ENCODE measurements at regions not wholly inside any gene's neighbourhood (a gene's known extent, or its start where the extent isn't known, plus 50 kb on each side); places are given as distances from the start of the nearest gene placed in this dataset.

DNA sequence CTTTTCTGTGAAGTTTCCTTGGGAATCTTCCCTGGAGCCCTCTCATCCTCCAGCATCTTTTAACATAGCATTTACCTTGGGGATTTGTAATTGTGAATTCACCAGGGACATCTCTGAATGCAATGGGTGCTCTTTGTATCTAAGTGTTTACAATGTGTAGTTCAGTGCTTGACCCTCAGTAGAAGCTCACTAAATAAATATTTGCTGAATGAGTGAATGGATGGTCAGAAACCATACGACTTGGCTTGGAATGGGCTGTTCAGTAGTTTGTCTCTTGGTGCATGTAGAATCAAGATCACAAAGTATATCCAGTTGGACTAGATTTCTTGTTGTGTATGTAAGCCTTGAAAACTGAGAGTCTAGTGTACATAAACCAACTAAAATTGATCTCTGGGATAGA lies 81.8 kb upstream of the MEF2C start:
- TF ChIP-seq ZFX (IDR thresholded peaks at IDR 0.05; ENCODE audit: borderline replicate concordance) = no peak
- TF ChIP-seq, protein P1, sequence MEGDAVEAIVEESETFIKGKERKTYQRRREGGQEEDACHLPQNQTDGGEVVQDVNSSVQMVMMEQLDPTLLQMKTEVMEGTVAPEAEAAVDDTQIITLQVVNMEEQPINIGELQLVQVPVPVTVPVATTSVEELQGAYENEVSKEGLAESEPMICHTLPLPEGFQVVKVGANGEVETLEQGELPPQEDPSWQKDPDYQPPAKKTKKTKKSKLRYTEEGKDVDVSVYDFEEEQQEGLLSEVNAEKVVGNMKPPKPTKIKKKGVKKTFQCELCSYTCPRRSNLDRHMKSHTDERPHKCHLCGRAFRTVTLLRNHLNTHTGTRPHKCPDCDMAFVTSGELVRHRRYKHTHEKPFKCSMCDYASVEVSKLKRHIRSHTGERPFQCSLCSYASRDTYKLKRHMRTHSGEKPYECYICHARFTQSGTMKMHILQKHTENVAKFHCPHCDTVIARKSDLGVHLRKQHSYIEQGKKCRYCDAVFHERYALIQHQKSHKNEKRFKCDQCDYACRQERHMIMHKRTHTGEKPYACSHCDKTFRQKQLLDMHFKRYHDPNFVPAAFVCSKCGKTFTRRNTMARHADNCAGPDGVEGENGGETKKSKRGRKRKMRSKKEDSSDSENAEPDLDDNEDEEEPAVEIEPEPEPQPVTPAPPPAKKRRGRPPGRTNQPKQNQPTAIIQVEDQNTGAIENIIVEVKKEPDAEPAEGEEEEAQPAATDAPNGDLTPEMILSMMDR (IDR thresholded peaks at IDR 0.05) = no peak
- H3K27ac ChIP-seq = peak overlapping the region; percentile 62

DNA sequence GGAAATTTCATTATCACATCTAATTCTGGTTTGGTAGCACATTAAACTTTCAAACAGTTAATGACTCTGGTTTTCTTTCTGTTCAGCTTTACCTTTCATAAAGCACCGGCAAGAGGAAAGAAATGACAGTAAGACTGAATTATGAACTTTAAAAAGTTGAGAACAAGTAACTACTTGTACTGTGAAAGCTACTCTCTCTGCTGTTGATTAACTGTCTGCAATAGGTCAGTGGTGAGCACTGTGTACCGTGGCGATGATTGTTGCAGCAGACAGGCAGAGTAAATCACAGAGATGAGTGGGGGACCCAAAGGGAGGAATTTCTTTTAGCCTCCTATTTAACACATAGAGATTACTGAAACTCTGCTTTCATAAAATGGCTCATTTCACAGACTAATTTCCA lies 74.0 kb upstream of the MEF2C start:
- no peak overlapping the region for H3K27ac ChIP-seq
- TF ChIP-seq ZFX (IDR thresholded peaks at IDR 0.05; ENCODE audit: borderline replicate concordance) = no peak
- TF ChIP-seq, protein P1 (IDR thresholded peaks at IDR 0.05) = no peak

DNA sequence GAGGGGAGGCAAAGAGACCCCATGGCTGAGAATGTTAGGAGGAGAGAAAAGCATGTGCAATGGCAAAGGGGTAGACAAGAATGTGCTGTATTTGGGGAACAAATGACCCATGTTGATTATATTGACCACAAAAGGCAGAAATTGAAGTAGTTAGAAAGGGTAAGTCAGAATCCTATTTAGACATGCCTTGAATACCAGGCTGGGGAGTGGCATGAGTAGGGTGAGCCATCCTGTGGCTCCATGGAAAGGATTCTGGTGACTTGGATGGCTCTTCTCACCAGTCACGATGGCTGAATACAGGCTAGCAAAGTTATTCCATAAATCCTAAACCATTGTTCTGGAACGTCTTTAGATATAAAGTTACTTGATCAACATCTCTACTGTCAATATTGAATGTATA lies 73.4 kb upstream of the MEF2C start:
- no peak overlapping the region for H3K27ac ChIP-seq
- TF ChIP-seq, protein P1 (IDR thresholded peaks at IDR 0.05) = no peak
- no peak for TF ChIP-seq ZFX (IDR thresholded peaks at IDR 0.05; ENCODE audit: borderline replicate concordance)

DNA sequence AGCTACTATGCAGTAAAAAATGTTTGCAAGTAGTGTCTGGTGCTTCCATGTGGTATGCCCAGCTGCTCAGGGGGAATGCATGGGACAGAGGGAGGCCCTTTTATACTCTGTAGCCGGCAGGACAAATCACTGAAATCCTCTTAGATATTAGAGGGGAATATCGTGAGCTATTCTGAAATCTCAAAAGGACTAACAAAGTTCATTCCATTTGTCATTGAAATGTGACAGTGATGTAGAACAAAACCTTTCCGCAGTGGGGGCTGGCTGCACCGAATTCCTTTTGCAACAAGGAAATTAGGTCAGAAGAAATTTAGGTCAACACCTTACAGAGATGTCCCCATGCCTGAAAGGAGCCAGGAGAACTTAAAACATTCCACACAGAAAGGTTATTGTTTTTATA lies 72.4 kb upstream of the MEF2C start:
- H3K27ac ChIP-seq = no peak overlapping the region
- TF ChIP-seq, protein P1 (IDR thresholded peaks at IDR 0.05) = no peak

DNA sequence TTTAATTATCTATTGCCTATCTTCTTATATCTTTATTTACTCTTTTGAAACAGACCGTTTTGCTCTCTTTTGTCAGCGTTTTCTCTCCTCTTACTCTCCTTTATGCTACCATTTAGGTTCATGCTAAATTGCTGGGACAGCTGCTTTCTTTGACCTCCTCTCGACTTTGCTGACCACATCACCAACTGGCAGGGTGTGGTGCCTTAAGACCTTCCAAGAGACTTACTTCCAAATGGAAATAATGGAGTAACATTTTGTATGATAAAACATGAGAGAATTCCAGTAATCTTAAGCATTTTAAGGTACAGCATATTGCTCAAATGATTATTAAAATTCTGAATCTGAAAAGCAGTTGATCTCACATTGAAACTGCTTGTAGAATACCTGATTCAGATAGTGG lies 71.5 kb upstream of the MEF2C start:
- TF ChIP-seq ZFX (IDR thresholded peaks at IDR 0.05; ENCODE audit: borderline replicate concordance) = no peak
- TF ChIP-seq, protein P1 (IDR thresholded peaks at IDR 0.05) = no peak
- no peak overlapping the region for H3K27ac ChIP-seq

DNA sequence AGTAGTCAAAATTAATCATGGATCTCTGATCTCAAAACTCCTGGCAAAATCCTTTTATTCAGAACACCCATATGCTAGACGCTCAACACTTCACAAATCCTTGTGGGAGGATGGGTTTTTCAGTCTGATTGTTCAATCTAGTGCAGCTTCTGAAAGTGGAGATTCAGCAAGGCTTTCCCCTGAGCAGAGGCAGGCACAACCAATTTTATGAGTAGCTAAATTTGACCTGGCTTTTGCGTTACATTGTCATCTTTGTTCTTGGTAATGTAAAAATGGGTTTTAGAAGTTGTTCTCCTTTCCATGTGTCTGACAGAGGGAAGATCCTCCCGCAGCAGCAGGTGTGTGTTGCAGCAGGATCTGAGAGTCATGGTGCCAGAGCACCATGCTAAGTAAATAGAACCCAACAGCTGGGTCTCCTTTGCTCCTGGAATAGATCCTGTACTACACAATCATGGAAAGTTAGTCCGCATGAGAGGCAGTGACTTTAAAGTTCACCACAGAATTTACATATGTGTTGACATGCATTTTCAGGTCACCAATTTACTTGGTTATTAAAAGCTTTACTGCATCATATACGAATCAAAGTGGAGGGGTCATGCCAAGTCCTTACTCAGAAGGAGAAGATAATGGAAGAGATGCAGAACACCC lies 70.1 kb upstream of the MEF2C start:
- TF ChIP-seq, protein P1 (IDR thresholded peaks at IDR 0.05) = no peak
- TF ChIP-seq ZFX (IDR thresholded peaks at IDR 0.05; ENCODE audit: borderline replicate concordance) = no peak
- H3K27ac ChIP-seq = no peak overlapping the region

DNA sequence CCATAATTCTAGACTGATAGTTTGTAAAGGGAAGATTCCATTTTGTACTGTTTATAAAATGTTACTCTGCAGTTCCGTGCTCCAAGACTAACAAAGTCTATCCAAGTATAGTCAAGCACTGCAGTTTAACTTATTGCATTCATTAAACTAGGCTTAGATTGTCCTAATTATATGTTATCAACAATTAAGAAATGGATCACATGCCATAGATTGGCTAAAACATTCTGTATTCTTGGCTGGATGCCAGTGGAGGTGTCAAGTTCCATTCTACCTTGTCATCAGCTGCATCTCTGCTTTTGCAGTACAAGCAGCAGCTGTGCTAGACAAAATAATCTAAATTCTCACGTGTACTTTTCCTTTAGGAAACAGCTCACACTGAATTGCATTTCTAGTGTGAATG lies 69.4 kb upstream of the MEF2C start:
- TF ChIP-seq, protein P1 (IDR thresholded peaks at IDR 0.05) = no peak
- TF ChIP-seq ZFX (IDR thresholded peaks at IDR 0.05; ENCODE audit: borderline replicate concordance) = no peak
- no peak overlapping the region for H3K27ac ChIP-seq
